ENCODE measurements at regions not wholly inside any gene's neighbourhood (a gene's known extent, or its start where the extent isn't known, plus 50 kb on each side); places are given as distances from the start of the nearest gene placed in this dataset.

DNA sequence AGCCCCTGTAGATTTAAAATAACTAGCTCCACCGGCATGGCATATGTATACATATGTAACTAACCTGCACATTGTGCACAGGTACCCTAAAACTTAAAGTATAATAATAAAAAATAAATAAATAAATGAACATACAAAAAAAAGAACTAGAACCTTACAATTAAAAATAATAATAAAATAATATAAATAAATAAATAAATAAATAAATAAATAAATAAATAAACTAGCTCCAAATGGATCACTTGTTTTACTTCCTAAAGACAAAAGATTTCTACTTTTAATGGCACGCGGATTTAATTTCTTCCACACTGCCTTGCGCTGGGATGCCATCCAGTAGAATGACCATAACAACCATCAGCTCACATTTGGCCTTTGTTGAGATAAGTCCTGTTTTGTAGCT, 141.0 kb upstream of the NRSN1 start:
- no peak for DNase-seq

DNA sequence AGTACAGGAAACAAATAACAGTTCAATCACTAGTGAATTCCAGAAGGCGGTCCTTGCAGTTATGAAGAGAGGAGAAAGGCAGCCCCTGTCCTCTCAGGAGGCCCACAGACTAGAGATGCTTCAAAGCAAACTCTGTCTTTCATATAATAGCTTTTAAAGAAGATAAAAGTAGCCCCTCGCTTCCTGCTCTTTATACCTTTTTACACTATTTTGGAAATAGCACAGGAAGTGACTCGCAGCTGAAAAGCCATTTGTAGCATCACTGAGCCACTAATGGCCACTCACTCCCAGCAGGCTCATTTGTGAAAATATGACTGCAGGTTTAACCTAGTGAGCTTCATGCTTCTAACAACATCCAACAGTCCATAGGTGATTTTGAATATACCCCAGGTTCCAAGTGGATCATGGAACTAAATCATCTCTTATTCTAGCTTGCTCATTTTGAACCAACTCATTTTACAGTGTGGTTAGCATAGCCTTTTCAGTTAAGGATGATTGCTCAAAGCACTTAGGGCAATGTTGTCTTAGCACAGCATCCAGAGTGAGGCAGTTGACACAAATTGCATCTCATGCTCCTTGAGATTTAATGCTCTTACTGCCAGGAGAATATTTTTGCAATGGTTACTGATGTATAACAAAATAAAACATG, 136.0 kb upstream of the NRSN1 start:
- no peak for DNase-seq

DNA sequence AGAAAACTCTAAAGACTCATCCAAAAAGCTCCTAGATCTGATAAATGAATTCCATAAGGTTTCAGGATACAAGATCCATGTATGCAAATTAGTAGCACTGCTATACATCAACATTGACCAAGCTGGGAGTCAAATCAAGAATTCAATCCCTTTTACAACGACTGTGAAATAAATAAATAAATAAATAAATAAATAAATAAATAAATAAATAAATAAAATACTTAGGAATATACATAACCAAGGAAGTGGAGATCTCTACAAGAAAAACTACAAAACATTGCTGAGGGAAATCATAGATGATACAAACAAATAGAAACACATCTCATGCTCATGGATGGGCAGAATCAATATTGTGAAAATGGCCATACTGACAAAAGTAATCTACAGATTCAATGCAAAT, 132.0 kb upstream of the NRSN1 start:
- DNase-seq = no peak

DNA sequence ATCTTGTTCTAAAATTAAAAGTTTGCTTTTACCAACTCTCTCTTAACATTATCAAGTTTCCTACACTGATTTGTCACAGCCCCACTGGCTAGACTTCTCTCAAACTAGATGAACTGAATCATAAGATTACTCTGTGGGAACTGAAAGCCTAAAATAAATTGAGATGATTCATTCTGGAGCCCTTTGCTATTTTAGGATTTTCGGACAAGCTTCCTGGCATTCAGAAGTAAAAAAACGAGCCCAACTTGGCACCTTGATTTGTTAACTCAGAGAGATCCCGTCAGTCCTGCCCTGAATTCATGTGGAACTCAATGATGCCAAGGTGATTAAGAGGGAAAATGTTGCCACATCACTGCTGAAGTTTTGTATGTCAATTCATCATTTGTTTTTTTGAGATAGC, 122.0 kb upstream of the NRSN1 start:
- no peak for DNase-seq

DNA sequence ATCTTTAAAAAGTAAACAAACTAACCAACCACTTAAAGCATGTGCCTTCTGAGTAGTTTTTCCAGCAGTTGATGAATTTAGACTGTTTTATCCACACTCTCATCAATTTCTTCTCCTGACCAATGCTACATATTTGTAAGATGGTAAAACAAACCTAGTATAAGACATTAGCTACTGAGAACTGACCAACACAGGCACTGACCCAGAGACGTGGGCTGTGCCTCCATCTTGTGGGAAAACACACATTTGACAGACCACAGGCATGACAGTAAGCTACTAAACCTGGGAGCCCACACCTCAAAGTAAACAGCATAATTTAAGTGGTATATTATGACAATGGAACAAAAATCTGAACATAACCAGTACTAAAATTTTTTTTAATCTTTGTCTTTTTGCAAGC, 121.4 kb upstream of the NRSN1 start:
- peak; percentile 4 for DNase-seq

DNA sequence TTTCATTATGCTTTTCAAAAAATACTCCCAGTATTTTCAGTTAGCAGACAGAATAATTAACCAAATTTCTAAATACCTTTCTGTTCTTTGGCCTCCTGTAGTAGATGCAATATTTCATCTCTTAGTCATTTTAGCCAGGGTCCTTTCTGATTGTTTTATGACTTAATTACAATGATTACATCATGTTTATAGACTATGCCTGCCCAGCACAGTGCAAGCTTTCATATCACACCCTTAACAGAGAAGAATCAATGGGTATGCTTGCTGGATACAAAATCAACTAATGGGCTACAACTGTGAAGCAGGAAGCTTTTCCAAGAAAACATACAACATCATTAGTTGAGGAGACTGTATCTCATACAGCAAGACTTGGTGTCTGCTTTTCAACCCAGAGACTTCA, 119.8 kb upstream of the NRSN1 start:
- no peak for DNase-seq

DNA sequence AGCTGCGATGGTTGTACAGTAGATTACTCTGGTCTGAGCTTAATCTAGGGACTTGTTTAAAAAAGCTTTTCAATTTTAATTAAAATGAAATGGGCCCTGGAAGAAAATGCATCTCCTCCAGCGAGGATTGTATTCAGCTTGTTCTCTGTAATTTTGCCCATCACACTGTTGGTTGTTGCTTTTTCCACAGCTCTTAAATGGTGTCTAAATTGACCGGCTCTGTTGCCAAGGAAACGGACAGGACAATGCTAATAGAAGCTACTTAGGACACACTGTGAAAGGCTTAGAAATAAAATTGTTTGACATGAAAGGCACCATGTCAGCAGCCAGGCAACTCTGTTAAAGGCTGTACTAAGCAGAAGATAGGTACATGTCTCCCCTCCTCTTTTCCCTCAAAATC, 116.7 kb upstream of the NRSN1 start:
- DNase-seq = no peak

DNA sequence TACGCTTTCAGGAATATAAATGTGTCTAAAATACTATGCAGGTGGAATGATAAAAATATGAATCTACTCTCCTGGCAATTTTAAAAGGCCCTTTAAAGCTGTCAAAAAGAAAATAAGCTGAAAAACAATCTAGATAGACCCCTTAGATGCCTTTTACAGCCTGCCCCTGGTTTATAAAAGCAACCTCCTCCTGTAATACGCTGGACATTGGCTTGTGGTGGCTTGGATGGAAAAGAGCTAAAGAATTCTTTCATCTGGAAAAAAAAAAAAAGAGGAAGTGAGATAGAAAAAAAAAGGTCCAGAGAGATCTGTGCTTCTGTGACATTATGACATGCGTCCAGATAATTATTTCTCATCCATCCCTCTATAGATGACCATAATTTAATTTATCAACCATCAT, 115.9 kb upstream of the NRSN1 start:
- DNase-seq = peak; percentile 8

DNA sequence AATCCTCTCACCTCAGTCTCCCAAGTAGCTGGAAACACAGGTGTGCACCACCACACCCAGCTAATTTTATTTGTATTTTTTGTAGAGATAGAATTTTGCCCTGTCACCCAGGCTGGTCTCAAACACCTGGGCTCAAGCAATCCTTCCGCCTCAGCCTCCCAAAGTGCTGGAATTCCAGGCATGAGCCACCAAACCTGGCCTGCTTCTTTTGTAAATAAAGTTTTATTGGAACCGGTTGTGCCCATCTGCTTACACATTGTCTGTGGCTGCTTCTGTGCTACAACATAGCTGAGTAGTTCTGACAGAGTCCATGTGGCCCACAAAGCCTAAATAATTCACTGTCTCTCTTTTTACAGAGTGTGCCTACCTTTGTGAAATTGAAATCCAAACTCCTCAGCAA, 109.7 kb upstream of the NRSN1 start:
- no peak for DNase-seq

DNA sequence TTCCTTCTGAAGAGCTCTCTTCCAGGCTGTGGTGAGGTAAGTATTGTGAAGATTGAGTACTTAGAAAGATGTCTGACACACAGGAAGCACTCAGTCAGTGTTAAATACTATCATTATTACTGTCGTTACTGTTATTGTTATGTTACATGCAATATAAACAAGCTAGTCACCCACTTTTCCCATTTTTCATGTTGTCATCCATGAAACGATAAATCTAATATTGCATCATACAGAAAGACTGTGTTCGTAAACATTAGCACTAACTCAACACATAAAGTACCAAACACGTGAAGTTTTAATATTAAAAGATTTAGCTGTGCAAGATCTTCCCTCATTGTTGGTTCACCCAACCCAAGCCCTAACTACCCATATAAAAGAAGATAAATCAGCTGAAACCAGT, 109.2 kb upstream of the NRSN1 start:
- no peak for DNase-seq

DNA sequence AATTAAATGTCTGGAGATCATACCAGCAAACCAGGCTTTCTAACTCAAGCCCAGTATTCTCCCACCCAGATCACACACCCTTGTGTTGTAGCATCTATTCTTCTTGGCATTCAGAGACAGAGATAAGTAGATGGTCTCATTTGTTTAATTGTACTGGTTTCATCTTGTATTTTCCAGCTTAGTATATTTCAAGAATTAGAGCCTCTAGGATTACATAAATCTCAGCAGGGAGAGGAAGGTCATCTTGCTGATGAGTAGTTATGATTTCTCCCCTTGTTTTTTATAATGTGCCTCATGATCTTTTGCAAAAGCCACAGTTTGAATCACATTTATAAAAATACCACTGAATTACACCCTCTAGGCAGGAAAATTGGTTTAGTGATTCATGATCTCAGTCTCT, 106.6 kb upstream of the NRSN1 start:
- DNase-seq = no peak

DNA sequence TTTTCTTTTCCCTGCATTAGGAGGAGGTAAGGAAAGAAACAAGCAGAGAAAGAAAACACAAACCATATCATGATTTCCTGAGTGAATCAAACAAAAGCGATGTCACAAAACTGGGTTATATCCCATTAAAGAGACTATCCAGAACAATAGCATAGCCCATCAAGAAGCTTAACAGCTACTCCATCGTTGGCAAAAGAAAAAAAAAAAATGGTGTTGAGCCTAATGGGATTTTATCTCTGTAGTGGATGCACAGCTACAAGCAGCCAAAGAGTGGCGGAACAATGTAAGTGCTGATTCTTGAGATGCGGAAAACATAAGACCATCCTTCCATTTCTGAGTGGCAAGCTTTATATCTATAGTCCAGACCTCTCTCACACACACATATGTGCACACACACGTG, 106.2 kb upstream of the NRSN1 start:
- no peak for DNase-seq

DNA sequence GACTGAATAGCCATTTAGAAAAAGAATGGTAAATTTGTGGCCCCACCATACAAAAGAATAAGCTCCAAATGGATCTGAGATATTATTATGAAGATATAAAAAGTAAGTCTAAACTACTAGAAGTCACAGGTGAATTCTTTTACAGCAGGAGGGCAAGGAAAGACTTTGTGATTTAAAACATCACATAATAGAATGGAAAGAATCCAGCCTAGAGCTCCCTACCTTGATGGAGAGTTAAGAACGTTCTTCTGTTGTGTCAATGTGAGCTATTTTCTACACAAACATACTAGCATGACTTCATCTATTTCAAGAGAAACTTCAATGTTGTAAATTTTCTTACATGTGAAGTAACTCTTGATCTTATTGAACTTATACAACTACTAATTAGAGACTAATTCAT, 100.0 kb upstream of the NRSN1 start:
- DNase-seq = no peak

DNA sequence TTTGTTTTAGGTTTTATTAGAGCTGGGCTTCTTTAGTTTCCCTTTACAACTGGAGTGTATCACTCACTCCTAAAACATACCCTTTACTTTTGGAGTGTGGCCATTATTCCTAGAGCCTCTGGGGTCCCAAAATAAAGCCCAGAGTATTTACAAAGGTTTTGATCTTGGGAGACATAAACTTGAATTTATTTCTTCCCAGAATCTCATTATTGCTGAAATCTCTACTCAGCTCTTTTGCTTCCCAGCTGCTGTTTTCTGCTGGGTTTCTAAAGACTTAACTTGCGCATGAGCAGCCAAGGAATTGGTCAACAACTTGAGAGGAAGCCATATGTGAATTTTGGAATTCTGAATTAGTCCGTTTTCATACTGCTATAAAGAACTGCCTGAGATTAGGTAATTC, 94.5 kb upstream of the NRSN1 start:
- no peak for DNase-seq

DNA sequence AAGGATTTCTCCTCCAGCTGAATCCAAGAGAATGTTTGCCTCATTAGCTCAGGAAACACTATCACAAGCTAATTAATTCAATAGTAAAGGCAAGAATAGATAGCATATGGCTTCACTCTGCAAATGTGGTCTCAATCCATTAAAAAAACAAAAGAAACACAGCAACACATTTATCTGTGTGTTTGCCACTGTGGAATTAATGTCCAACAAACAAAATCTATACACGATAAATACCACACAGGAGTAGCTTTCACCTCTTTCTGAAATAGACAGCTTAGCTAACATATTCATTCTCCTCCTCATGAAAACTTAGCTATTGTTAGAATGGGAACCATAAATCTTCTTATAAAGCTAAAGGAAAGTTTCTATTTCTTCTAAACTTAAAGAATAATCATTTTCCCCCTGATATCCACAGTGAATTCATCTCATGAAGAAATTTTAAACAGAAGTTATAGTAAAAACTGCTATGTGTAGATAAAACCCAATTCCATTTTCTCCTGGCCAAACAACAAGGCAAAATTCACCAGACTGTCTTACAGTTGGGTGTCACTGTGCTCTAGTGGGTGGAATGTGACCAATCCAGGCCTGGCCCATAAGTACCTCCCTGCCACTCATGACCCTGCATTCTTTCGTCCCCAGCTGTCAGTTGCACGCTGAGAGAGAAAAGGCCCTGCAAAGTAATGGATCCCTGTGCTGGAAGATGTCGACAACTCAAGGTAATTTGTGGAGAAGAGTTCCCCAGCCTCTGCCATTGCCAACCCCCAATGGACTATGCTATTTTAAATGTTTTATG, 92.9 kb upstream of the NRSN1 start:
- no peak for DNase-seq

DNA sequence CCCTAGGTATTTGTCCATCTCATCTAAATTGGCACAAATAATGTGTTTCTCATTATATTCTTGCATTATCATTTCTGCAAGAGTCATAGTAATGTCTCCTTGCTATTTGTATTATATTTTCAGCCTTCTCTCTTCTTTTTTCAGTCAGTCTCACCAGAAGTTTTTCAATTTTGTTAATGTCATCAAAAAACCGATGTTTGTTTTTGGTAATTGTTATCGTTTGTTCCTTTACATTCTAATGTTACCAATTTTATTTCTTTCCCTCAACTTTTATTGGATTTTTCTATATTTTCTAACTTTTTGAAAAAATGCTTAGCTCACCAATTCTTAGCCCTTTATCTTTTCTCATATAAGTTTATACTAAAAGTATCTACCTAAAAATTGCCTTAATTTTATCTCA, 82.2 kb upstream of the NRSN1 start:
- DNase-seq = no peak

DNA sequence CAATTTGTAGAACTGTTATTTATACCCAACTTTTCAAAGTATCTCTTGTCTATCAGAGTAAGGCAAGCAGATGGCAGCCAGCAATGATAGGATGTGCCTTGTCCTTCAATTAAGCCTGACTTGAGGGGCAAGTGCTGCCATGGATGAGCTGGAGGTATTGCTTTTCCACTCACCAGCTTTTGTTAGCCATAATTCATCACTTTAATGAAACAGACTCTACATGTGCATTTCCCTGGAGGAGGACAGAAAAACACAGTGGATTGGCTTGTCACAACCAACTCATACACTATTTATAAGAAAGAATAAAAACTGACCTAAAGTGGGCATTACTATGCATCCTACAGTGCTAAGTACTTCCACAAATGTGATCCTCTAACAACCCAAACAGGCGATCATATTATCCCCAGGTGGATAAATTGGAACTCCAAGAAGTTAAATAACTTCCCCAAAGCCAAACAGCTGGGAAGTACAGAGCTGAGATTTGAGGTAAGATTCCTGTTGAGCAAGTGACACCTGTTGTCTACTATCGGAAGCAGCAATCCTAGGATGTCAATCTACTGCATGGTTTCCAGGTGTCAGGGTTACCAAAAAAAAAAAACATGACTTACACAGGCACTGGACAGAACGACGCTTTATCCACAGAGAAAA, 73.9 kb upstream of the NRSN1 start:
- DNase-seq = no peak

DNA sequence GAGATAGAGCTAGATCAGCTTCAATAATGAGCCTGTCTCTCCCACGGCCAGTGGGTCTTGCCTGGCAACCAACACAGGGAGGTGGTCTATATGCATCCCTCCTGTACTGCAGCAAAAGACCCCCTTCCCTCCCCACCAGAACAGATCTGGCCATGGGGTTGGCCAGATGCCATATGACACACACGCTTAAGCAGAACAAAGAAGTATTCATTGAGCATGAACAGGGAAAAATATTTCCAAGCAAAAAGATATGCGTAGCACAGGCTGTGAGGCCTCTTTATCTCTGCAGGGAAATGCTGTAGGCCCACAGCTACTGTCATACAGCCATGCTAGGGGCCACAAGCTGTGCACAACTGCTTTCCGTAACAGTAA, 73.4 kb upstream of the NRSN1 start:
- no peak for DNase-seq

DNA sequence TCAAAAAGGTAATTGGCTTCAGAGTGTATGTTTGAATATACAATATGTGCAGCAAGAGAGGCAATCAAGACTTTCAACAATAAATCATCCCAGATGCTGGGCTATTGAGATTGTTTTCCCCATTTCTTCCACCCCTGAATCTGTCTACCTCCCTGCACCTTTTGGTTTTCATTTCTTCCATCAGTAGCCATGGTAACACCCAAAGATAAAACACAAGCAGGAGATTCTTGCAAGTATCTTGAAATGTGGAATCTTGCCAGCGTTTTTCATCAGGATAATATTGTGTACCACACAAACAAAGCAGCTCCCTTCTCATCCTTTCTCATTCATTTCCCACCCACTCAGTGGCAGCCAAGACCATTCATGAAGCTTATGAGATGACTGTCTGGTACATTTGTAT, 73.0 kb upstream of the NRSN1 start:
- DNase-seq = no peak

DNA sequence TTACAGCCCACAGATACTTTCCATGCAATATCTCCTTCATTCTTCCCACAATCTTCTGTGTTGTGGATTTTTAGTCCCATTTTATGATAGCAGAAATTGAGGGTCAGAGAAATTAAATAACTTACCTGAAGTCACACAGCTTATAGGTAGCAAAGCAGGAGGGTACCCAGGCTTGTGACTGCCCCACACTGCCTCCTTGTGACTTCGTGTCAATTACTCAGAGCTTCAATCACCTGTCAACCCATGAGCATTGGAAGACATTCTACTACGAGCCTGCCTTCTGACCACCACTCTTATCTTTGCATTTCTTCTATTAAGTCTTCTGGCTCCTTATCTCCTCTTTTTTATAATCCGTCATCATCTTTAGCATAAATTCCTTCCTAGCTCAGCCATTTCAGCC, 71.6 kb upstream of the NRSN1 start:
- DNase-seq = no peak

DNA sequence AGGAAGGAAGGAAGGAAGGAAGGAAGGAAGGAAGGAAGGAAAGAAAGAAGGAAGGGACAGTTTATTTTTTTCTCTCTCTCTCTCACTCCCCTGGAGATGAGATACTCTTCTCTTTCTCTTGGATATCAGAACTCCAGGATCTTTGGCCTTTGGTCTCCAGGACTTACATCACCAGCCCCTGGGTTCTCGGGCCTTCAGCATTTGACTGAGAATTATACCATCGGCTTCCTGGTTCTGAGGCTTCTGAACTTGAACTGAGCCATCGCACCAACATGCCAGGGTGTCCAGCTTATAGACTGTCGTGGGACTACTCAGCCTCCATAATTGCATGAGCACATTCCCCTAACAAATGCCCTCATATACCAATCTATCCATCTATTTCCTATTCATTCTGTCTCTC, 69.4 kb upstream of the NRSN1 start:
- no peak for DNase-seq

DNA sequence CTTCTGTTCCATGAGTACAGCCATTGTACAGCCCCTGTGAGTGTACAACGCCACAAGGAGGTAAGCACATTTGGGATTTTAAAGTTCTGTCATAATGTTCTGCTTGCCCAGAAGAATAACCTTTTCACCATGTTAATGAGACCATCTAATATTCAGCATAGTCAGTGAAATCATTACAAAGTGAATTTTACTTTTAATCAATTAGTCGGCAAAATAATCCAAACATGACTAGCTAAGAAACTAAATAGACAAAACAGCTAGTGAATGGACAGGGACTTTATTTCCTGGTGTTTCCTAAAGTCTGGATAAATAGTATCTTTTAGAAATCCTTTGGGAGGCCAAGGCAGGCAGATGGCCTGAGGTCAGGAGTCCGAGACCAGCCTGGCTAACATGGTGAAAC, 69.0 kb upstream of the NRSN1 start:
- DNase-seq = no peak

DNA sequence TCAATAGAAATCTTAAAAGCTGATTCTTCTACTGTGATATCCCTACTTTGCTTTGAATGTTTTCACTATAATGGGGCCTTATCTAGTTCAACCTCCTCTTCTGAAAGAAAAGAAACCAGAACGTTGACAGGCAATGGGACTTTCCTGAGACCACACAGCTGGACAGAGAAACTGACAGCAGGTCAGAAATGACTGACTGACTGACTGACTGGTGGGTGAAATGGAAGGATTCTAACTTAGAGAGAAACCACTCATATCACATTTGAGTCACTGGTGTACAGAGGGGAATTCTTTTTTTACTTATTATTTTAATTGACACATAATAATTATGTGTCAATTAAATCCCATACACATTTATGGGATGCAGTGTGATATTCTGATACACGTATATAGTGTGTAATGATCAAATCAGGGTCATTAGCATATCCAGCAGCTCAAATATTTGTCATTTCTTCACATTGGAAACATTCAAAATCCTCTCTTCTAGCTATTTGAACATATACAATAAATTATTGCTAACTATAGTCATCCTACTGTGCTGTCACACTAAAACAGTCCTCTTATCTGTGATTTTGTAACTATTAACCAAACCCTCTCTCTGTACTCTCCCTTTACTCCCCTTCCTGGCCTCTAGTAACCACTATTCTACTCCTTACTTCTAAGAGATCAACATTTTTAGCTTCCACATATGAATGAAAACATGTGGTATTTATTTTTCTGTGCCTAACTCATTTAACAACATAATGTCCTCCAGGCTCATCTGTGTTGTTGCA, 64.8 kb upstream of the NRSN1 start:
- DNase-seq = no peak

DNA sequence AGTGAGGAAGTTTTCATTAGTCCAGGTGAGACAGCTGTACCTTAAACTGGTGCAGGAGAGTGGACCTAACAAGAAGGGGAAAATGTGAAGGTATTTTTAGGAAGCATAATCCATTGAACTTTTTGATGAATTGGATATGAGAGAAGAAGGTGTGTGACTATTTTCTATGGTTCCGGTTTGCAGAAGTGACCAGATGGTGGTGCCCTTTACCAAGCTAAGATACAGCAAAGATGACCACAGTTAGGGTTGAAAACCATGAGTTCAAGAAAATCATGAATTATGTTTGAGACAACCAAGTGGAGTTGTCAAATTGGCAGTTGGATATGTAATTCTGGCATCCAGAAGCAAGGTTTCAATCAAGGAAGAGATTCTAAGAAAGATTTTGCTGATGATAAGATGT, 61.9 kb upstream of the NRSN1 start:
- peak; percentile 31 for DNase-seq

Measured in hematopoietic multipotent progenitor cell treated with erythropoietin and hydrocortisone succinate and interleukin-3 and kit ligand, for 4 days (in vitro differentiated cells).